ENCODE measurements at regions not wholly inside any gene's neighbourhood (a gene's known extent, or its start where the extent isn't known, plus 50 kb on each side); places are given as distances from the start of the nearest gene placed in this dataset.

- DNase-seq, result no peak
These were observed 115.8 kb downstream of the ETNK1 start for GRCh38 chr12:22740656-22741355.

- no peak for DNase-seq
These were observed 118.7 kb downstream of the ETNK1 start for GRCh38 chr12:22743700-22744099.

GRCh38 chr12:22744197-22744596 lies 119.2 kb downstream of the ETNK1 start:
- no peak for DNase-seq

- no peak for DNase-seq
These were observed 121.7 kb downstream of the ETNK1 start for GRCh38 chr12:22746720-22747119.

GRCh38 chr12:22755629-22756028 lies 130.7 kb downstream of the ETNK1 start:
- no peak for DNase-seq

- no peak for DNase-seq
These were observed 135.1 kb downstream of the ETNK1 start for GRCh38 chr12:22759769-22760674.

GRCh38 chr12:22765421-22766130 lies 140.6 kb downstream of the ETNK1 start:
- no peak for DNase-seq

GRCh38 chr12:22766911-22767420 lies 142.0 kb downstream of the ETNK1 start:
- no peak for DNase-seq

GRCh38 chr12:22781339-22781738 lies 156.4 kb downstream of the ETNK1 start:
- DNase-seq, result no peak

- no peak for DNase-seq
These were observed 162.6 kb downstream of the ETNK1 start for GRCh38 chr12:22787557-22787956.

GRCh38 chr12:22788913-22789312 lies 163.9 kb downstream of the ETNK1 start:
- DNase-seq, result no peak

GRCh38 chr12:22792138-22792537 lies 167.2 kb downstream of the ETNK1 start:
- peak; percentile 57 for DNase-seq

- no peak for DNase-seq
These were observed 169.0 kb downstream of the ETNK1 start for GRCh38 chr12:22794017-22794416.

- no peak for DNase-seq
These were observed 172.1 kb downstream of the ETNK1 start for GRCh38 chr12:22796941-22797630.

- DNase-seq, result no peak
These were observed 172.7 kb downstream of the ETNK1 start for GRCh38 chr12:22797701-22798100.

GRCh38 chr12:22798116-22798515 lies 173.1 kb downstream of the ETNK1 start:
- DNase-seq, result no peak

- DNase-seq, result no peak
These were observed 174.5 kb downstream of the ETNK1 start for GRCh38 chr12:22799503-22799902.

- no peak for DNase-seq
These were observed 175.4 kb downstream of the ETNK1 start for GRCh38 chr12:22800332-22800731.

- no peak for DNase-seq
These were observed 178.1 kb downstream of the ETNK1 start for GRCh38 chr12:22802883-22803630.

GRCh38 chr12:22803725-22804124 lies 178.8 kb downstream of the ETNK1 start:
- DNase-seq, result no peak

- peak; percentile 49 for DNase-seq
These were observed 183.9 kb downstream of the ETNK1 start for GRCh38 chr12:22808860-22809259.

GRCh38 chr12:22810036-22810435 lies 185.1 kb downstream of the ETNK1 start:
- DNase-seq, result no peak

All from DMS53 (cell line).